Caki2 (cell line): ENCODE measurements at regions not wholly inside any gene's neighbourhood (a gene's known extent, or its start where the extent isn't known, plus 50 kb on each side); places are given as distances from the start of the nearest gene placed in this dataset.
"Not testable (repeated sequence)": the region's sequence is repeated elsewhere in the genome, so short reads cannot be mapped to it uniquely, and the experiment has no call there.

Experiments used
- DNase-seq: peaks from one replicate; pipeline ENCODE4 v3.0.0-alpha.2; 2015; ENCODE audit warnings: low read depth
- in situ Hi-C: cut with HindIII; loops from 2 replicates; pipeline ENCODE4 v1.10.0; 2016; ENCODE audit warnings: low sequenced_read_pairs, low pct_unique_long_range_greater_than_20kb, mixed read lengths

DNA sequence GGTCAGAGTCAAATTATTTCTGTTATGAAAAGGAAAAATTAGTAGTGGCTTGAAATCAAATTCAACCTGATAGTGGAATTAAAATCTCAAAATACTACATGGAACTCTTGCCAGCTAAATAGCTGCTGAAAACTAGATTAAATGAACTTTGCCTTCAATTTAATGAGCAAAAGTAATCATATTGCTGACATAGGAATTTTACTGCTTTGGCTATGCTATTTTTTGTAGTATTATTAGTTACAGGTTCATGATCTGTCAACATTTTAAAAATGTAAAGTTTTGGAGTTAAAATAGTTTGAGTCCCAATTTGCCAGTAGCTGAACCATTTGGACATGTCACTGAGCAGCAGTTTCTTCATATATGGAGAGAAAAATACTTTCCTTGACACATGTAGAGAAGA lies 81.4 kb downstream of the RERGL start:
- in situ Hi-C loops, result no loop called here
- DNase-seq, result no peak

DNA sequence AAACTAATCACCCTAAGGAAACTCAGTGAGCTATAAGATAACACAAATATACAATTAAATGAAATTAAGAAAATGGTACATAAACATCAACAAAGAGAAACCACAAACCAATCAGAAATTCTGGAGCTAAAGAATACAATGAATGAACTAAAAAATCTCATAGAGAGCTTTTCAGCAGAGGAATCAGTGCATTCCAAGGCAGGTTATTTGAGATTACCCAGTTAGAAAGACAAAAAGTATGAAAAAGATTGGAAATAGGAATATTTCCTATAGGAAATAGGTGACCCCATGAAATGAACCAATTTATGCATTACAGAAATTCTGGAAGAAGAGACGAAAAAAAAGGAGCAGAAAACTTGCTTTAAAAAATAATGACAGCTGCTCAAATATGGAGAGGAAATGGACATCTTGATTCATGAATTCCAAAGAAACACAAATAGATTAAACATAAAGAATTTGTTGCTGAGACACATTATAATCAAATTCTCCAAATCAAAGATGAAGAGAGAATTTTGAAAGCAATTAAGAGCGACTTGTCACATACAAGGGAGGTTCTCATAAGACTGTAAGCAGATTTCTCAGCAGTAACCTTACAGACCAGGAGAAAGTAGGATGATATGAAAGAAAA lies 90.7 kb downstream of the RERGL start:
- in situ Hi-C loops, result no loop called here
- DNase-seq, result no peak

DNA sequence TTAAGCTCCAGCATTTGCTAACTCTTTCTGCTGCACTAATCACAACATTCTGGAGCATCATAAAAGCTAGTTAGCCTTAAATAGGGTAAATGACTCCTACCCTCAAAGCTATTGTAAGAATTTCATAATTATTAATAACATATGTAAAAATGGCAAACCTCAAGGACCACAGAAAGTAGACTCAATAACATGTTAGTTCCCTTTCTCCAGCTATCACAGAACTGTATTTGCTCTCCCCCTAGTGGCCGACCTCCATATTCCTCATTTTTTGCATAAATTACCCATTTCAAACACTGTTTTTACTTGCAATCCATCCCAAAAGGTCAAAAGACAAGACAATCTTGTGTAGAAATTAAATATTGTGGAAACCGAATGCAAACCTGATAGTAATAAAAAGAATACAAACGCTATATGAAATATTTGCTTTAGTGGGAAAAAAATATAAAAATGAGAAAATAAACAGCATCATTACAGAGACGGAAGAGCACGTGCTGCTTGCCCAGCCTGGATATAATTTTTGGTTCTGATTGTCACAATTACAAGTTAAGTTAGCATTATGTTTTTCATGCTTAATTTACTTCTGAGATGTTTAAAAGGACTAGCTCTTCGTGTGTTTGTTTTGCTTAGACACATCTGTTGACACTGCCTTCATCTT lies 97.9 kb downstream of the RERGL start:
- DNase-seq, result peak; percentile 26
- in situ Hi-C loops, result no loop called here

DNA sequence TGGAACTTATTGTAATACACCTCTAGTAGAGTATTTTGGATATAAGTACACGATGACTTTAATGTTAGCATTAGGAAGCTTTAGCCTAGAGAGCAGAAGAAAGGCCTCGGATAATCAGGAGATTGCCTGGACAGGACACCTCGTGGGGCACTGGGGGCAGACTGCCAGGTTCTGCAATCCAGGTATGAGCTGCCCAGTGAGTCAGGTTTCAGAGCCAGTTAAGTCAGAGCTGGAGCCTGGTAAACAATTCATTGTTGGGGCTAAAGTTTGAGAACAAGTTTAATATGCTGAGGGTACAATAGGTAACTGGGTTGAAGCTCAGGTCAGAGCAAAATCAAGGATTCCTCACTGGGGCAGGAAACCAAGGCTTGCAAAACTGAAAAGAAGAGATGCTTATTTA lies 107.4 kb downstream of the RERGL start:
- in situ Hi-C loops, result no loop called here
- DNase-seq, result no peak

DNA sequence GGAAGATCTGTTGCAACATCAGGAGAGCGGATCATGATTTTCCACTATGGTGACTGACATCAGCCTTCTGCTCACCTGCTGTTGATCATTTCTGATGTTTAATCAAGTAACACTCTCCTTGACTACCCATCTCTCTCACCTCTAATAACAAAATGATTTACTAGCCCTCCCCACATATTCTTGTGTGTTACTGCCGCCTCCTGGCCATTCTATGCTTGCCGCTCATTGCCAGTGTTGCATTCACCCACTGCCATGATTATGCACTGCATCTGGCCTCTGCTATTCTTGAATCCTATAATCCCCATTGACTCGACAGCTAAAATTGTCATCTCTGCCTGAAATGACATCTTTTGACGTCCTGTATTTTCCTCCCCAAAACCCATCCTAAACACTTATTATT lies 113.8 kb downstream of the RERGL start:
- peak; percentile 8 for DNase-seq
- in situ Hi-C loops, result no loop called here

DNA sequence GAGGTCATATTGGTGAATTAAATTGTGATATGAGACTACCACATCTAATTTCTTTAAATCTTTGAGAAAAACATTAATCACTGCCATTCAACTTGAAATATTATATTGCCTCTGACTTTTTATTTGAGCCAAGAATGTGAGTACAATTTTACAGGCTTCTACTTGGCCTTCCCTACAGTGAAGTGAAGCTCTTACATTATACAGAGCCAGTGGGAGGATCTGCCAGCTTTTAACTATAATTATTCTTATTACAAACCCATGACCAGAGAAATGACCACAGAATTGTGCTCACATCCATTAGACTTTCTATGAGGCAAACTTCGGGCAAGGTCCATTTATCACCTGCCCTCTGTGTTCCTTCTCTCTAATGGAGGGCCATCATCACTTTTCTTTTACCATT lies 114.2 kb downstream of the RERGL start:
- in situ Hi-C loops, result no loop called here
- no peak for DNase-seq

DNA sequence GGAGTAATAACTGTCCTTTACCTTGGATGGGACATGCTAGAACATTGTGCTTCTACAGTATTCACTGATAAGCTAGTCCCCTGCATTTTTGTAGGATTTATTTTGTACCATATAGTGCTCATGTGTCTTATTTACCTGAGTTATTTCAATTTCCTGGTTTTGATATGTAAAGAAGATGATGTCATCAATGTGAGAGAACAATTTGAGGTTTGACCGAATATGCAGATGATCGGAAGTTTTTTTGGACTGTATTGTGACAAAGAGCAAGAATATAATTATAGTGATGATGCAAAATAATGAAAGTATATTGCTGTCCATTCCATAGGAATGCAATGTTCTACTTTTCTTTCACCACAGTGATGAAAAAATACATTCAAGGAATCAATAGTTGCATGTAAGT lies 114.8 kb downstream of the RERGL start:
- DNase-seq, result no peak
- in situ Hi-C loops, result no loop called here

DNA sequence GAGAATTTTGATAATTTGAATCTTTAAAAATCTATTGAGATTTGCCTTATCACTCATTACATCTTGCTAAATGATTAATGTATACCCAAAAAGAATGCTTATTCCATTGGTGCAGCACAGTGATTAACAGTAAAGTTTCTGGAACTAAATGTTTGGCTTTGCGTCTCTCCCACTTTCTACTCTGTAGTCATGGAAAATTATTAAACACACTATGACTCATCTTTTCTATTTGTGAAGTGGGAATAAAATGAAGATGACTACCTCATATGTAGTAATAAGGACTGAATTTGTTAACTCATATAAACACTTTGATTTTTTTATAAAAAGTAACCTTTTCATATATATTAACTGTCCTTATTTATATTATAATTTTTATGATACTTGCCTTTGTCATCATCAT lies 118.1 kb downstream of the RERGL start:
- no peak for DNase-seq
- in situ Hi-C loops, result no loop called here

DNA sequence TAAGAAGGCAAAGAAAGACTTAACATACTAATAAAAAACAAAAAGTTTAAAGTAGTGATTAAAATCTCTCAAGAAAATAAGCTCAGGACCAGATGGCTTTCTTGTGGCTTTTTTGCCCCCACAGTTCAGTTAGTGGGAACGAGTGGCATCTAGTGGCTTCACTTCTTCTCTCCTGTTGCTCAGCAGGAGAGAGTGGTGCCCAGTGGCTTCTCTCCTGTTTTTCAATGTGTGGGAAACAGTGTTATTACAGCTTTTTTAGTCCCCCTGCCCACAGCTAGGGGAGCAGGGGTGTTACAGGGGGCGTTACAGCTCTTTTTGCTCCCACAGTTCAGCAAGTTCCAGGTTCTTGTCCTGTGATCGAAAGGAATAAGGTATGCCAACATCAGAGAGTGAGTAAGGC lies 135.2 kb downstream of the RERGL start:
- in situ Hi-C loops, result no loop called here
- no peak for DNase-seq

DNA sequence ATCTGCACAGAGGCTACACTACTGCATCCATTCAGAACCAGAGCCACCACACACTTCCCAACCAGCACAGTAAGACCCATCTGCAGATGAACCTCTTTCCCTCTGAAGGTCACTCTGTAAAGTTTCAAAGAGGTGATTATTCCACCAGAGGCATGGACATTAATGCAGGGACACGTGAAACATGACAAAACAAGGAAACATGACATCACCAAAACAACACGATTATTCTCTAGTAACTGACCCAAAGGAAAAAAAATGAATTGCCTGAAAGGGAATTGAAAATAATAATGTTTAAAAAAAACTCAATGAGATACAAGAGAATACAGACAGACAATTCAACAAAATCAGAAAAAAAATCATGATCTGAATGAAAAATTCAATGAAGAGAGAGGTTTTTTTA lies 139.1 kb downstream of the RERGL start:
- in situ Hi-C loops, result no loop called here
- no peak for DNase-seq

DNA sequence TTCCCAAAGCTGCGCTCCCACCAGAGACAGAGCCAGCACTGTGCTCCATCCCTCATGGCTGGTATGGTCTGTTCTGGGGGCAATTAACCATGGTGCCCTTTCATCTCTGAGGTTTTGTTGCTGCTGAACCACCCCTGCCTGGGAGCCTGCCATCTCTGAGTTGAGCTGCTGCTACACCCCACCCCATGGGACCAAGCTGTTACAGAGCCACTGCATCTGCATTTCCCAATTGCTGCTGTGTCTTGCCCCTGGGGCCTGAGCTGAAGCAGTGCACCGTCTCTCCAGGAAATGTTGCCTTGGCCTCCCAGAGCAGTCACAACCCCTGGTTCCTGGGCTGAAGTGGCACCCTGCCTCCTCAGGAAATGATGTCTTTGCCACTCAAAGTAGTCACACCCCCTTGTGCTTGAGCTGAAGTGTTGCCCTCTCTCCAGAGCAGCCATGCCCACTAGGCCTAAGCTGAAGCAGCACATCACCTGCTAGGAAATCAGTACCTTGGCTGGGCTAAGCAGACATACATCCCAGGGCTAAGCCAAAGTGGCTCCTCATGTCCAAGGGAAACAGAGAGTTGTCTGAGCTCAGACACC lies 140.3 kb downstream of the RERGL start:
- no peak for DNase-seq
- in situ Hi-C loops, result no loop called here

DNA sequence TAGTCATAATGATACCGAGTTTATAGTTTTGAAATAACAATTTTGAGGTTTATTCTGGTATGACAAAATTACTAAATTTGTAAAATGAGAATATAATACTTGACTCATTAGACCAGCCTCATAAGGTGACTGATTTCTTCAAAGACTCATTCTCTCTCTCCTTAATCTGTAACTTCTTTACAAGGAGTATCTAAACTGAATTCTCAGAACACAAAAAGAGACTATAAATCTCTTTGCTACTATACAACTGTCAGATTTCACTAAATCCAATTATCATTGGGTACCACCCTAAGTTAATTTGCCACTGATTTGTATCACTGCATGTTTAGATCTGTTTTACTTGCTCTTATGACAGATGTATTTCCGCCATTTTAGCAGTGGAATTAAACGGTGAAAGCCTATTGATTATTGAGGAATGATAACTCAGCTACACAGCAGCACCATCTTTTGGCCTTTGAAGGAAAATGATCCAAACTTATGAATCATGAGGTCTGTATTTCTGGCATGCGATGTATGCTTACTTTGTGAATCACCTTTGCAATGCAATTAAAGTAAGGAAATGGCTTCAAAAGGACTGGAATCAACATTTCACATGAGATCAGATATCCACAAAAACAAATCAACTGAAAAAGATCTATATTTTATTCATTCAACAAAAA lies 161.2 kb downstream of the RERGL start:
- in situ Hi-C loops, result no loop called here
- peak; percentile 70 for DNase-seq

DNA sequence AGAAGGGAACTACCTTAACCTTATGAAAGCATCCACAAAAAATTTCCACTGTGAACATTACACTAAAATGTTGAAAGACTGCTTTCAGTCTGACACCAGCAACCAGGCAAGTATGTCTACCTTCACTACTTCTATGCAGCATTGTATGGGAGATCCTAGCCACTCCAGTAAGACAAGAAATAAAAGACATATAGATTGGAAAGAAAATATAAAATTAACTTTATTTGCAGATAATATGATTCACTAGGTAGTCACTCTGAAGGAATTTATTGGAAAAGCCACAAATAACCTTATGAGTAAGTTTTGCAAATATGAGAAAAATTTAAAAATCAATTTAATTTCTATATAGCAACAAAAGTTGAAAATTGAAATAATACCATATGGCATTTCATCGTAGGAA lies 172.0 kb downstream of the RERGL start:
- DNase-seq, result no peak
- in situ Hi-C loops, result no loop called here

DNA sequence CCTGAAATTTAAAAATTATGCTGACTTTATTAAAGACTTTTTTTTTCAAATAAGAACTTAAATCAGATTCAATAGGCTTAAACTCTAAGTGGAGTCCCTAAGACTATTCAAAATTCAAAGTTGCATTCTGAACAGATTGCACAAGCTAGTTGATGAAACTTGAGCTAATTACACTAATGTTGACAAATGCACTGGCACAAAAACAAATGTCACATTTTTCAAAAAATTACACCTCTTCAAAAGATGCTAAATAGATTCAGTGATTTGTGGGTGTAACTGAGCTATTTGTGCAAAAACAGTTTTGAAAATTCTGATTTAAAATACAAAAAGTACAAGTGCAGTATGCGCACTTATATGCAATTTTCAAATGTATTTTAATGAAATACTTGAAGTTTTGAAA lies 205.4 kb downstream of the RERGL start:
- DNase-seq, result no peak
- in situ Hi-C loops, result no loop called here

DNA sequence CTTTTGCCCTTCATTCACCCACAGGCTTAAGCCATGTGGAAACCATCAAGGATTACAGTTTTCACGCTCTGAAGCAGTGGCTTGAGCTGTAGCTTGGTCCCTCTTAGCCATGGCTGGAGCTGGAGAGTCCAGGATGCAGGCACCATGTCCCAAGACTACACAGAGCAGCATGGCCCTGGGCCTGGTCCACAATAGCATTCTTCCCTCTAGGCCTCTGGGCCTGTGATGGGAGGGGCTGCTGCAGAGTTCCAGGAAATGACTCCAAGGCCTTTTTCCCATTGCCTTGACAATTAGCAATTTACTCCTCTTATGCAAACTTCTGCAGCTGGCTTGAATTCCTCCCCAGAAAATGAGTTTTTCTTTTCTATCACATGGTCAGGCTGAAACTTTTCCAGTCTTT lies 211.3 kb downstream of the RERGL start:
- in situ Hi-C loops, result no loop called here
- no peak for DNase-seq

DNA sequence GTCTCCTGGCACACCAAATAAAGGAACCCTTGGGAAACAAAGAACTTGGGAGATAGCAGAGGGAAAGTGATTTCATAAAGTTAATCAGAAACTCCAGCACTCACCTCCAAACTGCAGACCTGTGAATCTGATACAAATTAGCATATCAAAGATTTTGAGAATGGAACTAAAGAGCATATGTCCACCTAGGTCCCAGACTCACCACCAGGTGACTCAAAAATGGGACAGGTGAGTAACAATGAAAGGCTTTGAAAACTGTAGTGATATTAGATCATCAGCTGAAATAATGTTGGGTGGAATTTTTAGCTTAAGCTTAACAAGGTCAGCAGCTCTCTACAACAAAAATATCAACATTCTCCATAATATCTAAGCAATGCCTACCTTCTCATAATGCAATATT lies 214.8 kb downstream of the RERGL start:
- no peak for DNase-seq
- in situ Hi-C loops, result no loop called here

DNA sequence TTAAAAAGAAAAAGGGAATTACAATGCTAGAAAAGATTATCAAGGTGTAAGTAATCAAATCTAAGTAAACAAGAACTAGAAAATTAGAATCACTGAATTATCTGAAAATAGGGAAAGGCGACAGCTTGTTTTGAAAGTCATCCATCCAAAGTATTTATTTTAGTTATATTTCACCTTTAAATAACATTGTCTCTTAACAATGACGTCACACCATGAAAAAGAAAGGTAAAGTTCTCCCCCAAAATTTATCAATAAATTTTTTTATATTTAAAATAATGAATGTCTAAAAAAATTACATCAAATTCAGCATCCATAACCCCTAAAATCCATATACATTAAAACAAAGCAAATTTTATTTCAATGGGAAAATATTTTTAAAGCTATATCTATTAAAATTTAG lies 223.2 kb downstream of the RERGL start:
- in situ Hi-C loops, result no loop called here
- DNase-seq, result no peak

DNA sequence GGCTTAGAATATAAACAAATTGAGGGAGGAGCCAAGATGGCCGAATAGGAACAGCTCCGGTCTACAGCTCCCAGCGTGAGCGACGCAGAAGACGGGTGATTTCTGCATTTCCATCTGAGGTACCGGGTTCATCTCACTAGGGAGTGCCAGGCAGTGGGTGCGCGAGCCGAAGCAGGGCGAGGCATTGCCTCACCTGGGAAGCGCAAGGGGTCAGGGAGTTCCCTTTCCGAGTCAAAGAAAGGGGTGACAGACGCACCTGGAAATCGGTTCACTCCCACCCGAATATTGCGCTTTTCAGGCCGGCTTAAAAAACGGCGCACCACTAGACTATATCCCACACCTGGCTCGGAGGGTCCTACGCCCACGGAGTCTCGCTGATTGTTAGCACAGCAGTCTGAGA lies 234.4 kb downstream of the RERGL start:
- DNase-seq, in situ Hi-C loops: not testable (repeated sequence)

DNA sequence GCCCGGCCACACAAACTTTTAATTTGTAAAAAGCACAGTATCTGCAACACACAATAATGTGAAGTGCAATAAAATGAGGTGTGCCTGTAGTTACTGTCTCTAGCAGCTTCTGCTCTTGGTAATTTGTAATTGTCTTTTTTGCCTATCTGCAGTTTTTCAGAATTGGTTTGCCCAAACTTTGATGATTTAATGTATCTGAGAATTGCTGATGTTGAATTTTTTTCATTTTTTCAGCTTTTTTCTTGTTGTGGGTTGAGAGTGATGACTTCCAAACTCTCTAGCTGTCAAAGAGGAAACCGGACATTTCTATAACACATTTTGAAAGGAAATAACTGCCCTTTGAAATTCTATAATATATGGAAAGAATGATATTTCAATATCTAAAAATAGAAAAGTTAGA lies 236.9 kb downstream of the RERGL start:
- in situ Hi-C loops, result no loop called here
- no peak for DNase-seq

DNA sequence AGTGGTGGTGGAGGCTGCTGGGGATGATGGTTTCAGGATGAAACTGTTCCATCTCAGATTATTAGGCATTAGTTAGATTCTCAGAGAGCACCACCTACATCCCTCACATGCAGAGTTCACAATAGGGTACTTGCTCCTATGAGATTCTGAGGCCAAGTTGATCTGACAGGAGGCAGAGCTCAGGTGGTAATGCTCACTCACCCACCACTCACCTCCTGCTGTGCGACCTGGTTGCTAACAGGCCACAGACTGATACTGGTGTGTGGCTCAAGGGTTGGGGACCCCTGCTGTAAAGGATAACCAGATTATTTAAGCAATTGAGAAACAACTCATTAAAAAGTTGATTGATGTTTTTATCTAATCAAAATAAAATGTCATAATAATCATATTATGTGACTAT lies 248.5 kb downstream of the RERGL start:
- in situ Hi-C loops, result no loop called here
- no peak for DNase-seq
